Small intestine (tissue), 7 donors: ENCODE measurements at regions not wholly inside any gene's neighbourhood (a gene's known extent, or its start where the extent isn't known, plus 50 kb on each side); places are given as distances from the start of the nearest gene placed in this dataset.
A peak's percentile ranks its signal among the peaks of the same experiment; 100 is the strongest.

ENCODE experiments used
- DNase-seq, 2 donors: peaks; one replicate each; pipeline versions ENCODE4 v3.0.0 to v3.0.0-alpha.2; 2013
- FAIRE-seq: peaks from 2 replicates; lab custom pipeline; 2012; peaks lifted over from hg19 to GRCh38; lab: Jason Lieb, UNC
- H3K27ac ChIP-seq, 3 donors: one replicate each; pipeline ENCODE4 v1.5.1; 2013; ENCODE audit warnings: low read length in 2 of 3, mild to moderate bottlenecking in 2 of 3, control low read depth in 1 of 3, inconsistent platforms in 1 of 3, low read depth in 1 of 3, moderate library complexity in 1 of 3
- H3K27me3 ChIP-seq, 3 donors: one replicate each; pipeline ENCODE4 v1.6.1; 2013; ENCODE audit warnings: low read length in 3 of 3, inconsistent platforms in 1 of 3; ENCODE audit not compliant: control insufficient read depth in 3 of 3, insufficient read depth in 3 of 3
- H3K36me3 ChIP-seq, 3 donors: one replicate each; pipeline ENCODE4 v1.6.1; 2013; ENCODE audit warnings: low read length in 3 of 3, inconsistent platforms in 1 of 3, low read depth in 1 of 3, mild to moderate bottlenecking in 1 of 3, moderate library complexity in 1 of 3; ENCODE audit not compliant: control insufficient read depth in 3 of 3, insufficient read depth in 2 of 3
- H3K4me1 ChIP-seq, 3 donors: one replicate each; pipeline ENCODE4 v1.6.1; 2013; ENCODE audit warnings: low read length in 2 of 3, inconsistent platforms in 1 of 3, low read depth in 1 of 3, mild to moderate bottlenecking in 1 of 3, moderate library complexity in 1 of 3; ENCODE audit not compliant: control insufficient read depth in 3 of 3, insufficient read depth in 2 of 3
- H3K4me3 ChIP-seq, 3 donors: one replicate each; pipeline ENCODE4 v1.5.1; 2013; ENCODE audit warnings: low read length in 3 of 3, control low read depth in 1 of 3, inconsistent platforms in 1 of 3, low read depth in 1 of 3, mild to moderate bottlenecking in 1 of 3, moderate library complexity in 1 of 3
- H3K9me3 ChIP-seq, 2 donors: one replicate each; pipeline ENCODE4 v1.6.1; 2013; ENCODE audit warnings: low read depth in 1 of 2, low read length in 1 of 2; ENCODE audit not compliant: control insufficient read depth in 2 of 2, insufficient read depth in 1 of 2
- WGBS, 3 donors: extraction: QIAGEN DNeasy Blood & Tissue Kit; methylation state at CpG; one replicate each; pipeline ENCODE4 v1.1.7; 2013; 5-methylcytosine and 5-hydroxymethylcytosine counted together
- donor health status: healthy with polysubstance abuse.
- donor health status: control.
- donor health status: control.
- donor health status: Bipolar disorder and iron deficiency.
- donor health status: healthy.

DNA sequence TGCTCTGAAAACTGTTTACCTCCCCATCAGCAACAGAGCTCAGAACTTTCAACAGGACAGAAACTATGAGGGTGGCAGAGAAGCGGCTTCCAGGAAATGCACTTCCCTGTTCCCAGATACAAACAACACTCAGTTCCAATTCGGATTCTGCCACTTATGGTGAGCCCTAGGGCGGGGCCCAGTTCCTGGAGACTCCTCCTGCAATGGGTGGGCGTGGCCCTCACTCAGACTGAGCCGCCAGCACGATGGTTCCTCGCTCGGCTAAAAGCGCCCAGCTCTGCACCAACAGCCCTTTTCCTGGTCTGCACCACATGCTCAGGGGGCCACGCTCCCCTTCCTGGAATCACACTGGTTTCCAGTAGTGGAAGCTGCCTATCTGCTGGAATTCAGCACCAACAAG is 314.1 kb downstream of the CTTN start:
- FAIRE-seq (no peak), DNase-seq (peak; percentile 14 to 25)
- Histone ChIP-seq H3K36me3 (peaks cover 0 to 14% (median 0%) of the 10 kb centered on the region in 3 donors), H3K27me3 (no peaks in the 10 kb centered on the region), H3K9me3 (no peaks in the 10 kb centered on the region), H3K4me1 (peaks cover 0 to 11% (median 0%) of the 10 kb centered on the region in 3 donors), H3K4me3 (no peak overlapping the region), H3K27ac (no peak overlapping the region)
- 47 to 83% (median 63%) methylated on average over 10 of the region's 10 CpGs for WGBS, 3 donors

- Histone ChIP-seq H3K27me3 (no peaks in the 10 kb centered on the region), H3K4me1 (peaks cover 0 to 11% (median 0%) of the 10 kb centered on the region in 3 donors), H3K36me3 (peaks cover 0 to 14% (median 0%) of the 10 kb centered on the region in 3 donors), H3K4me3 (no peak overlapping the region), H3K9me3 (no peaks in the 10 kb centered on the region), H3K27ac (no peak overlapping the region)
- FAIRE-seq = no peak
- no peak for DNase-seq
- WGBS, 3 donors = 89 to 94% (median 90%) methylated on average over 24 of the region's 24 CpGs
Measured at GRCh38 chr11:70713086-70713835, 314.9 kb downstream of the CTTN start.

- FAIRE-seq (no peak), DNase-seq (no peak)
- Histone ChIP-seq H3K4me1 (peaks cover 0 to 11% (median 0%) of the 10 kb centered on the region in 3 donors), H3K27ac (no peak overlapping the region), H3K36me3 (peaks cover 0 to 14% (median 0%) of the 10 kb centered on the region in 3 donors), H3K4me3 (no peak overlapping the region), H3K9me3 (no peaks in the 10 kb centered on the region), H3K27me3 (no peaks in the 10 kb centered on the region)
- 60 to 83% (median 71%) methylated on average over 10 of the region's 10 CpGs for WGBS, 3 donors
Measured at GRCh38 chr11:70713988-70714665, 315.8 kb downstream of the CTTN start.

DNA sequence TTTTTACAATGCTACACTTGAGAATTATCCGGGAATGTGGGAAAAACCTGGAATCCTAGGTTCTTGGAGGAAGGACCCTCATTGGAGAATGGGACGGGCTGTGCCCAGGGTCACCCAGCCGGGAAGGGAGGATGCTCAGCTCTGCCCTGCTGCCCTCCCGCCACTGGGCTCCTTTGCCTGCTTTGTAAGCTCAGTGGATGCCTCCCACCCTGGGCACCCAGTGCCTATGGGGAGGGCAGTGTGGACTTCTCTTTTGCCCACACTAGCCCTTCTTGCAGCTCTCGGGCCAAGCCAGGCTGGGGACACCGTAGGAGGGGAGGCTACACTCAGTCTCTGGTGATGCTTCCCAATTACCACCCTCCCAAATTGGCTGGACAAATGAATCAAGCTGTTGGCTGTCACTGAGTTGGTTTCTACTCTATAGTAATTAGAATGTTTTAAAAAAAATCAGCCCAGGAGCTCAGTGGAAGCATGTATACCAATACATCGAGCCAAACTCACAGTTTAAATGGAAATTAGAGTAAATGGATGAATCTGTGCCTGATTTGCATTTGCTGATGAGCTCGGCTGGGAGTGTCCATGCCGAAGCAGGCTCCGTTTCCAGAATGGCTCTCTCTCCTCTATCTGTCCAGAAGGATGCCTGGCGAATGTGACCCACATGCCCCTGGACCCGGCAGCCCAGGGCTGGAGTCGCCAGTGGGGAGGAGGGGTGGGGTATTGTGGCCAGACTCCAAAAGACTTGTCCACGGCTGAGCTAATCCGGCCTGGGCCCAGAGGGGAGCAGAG is 317.0 kb downstream of the CTTN start:
- no peaks in the 10 kb centered on the region for H3K9me3 ChIP-seq
- H3K27ac ChIP-seq = no peak overlapping the region
- FAIRE-seq (no peak), DNase-seq (no peak)
- 83 to 92% (median 89%) methylated on average over 15 of the region's 15 CpGs for WGBS, 3 donors
- no peaks in the 10 kb centered on the region for H3K27me3 ChIP-seq
- H3K4me1 ChIP-seq = peaks cover 0 to 8% (median 0%) of the 10 kb centered on the region in 3 donors
- H3K4me3 ChIP-seq = no peak overlapping the region
- peaks cover 0 to 18% (median 0%) of the 10 kb centered on the region in 3 donors for H3K36me3 ChIP-seq

GRCh38 chr11:70716216-70716615 is 317.9 kb downstream of the CTTN start:
- Histone ChIP-seq H3K36me3 (peaks cover 0 to 18% (median 0%) of the 10 kb centered on the region in 3 donors), H3K27me3 (no peaks in the 10 kb centered on the region), H3K4me3 (no peak overlapping the region), H3K4me1 (peaks cover 0 to under 1% (median 0%) of the 10 kb centered on the region in 3 donors), H3K9me3 (no peaks in the 10 kb centered on the region), H3K27ac (no peak overlapping the region)
- FAIRE-seq (no peak), DNase-seq (no peak)
- WGBS, 3 donors = 86 to 92% (median 92%) methylated on average over 11 of the region's 11 CpGs

- no peak for FAIRE-seq
- Histone ChIP-seq H3K9me3 (no peaks in the 10 kb centered on the region), H3K36me3 (peaks cover 0 to 18% (median 0%) of the 10 kb centered on the region in 3 donors), H3K27ac (no peak overlapping the region), H3K4me3 (no peak overlapping the region), H3K4me1 (no peaks in the 10 kb centered on the region), H3K27me3 (no peaks in the 10 kb centered on the region)
- DNase-seq = no peak
- WGBS, 3 donors = 82 to 89% (median 82%) methylated on average over 32 of the region's 32 CpGs
Measured at GRCh38 chr11:70716986-70717775, 318.9 kb downstream of the CTTN start.

DNA sequence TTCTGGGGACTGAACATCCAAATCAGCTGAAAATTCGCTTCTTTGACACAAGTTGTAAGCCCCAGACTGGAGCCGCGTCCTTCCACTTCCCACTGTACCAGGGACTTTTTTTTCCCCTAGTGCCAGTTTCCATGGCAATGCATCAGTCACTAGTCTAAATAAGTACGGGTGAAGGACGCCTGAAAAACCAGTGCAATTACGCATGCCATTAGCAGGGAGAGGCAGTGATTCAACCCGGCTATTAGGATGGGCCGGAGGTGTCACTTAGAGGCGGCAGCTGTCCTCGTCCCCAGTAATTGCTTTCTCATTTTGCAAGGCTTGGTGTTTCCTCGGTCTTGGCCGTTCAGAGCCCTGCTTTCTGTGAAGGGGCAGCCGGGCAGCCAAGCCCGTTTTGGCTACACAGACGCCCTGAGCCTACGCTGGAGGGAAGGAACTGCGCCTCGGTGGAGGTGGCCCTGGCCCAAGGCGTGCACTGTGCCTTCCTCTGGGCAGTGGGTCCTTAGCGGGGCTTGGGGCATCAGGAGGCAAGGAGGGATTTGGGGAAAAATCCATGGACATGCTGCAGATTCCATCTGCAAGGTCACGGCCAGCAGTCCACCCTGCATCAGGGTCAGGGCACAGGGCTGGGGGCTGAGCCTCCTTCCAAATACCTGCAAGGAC is 319.7 kb downstream of the CTTN start:
- DNase-seq (no peak), FAIRE-seq (no peak)
- Histone ChIP-seq H3K9me3 (no peaks in the 10 kb centered on the region), H3K4me3 (no peak overlapping the region), H3K27me3 (no peaks in the 10 kb centered on the region), H3K27ac (no peak overlapping the region), H3K36me3 (peaks cover 0 to 12% (median 0%) of the 10 kb centered on the region in 3 donors), H3K4me1 (no peaks in the 10 kb centered on the region)
- WGBS, 3 donors = 72 to 86% (median 81%) methylated on average over 21 of the region's 21 CpGs
